NCI-H524 treated with DMSO at 0.1 percent for 48 hours (cell line): ENCODE measurements at regions not wholly inside any gene's neighbourhood (a gene's known extent, or its start where the extent isn't known, plus 50 kb on each side); places are given as distances from the start of the nearest gene placed in this dataset.
"Not testable (repeated sequence)": the region's sequence is repeated elsewhere in the genome, so short reads cannot be mapped to it uniquely, and the experiment has no call there.

Experiments
- DNase-seq: peaks from one replicate; lab custom pipeline; 2025; lab: John Stamatoyannopoulos, UW

GRCh38 chr3:21020681-21021080 lies 730.3 kb downstream of the ZNF385D start:
- DNase-seq = no peak

- no peak for DNase-seq
Measured at GRCh38 chr3:21020043-21020442, 731.0 kb downstream of the ZNF385D start.

- DNase-seq = no peak
Measured at GRCh38 chr3:21017115-21017852, 733.7 kb downstream of the ZNF385D start.

- DNase-seq = no peak
Measured at GRCh38 chr3:21013566-21013965, 737.4 kb downstream of the ZNF385D start.

GRCh38 chr3:20999661-21000060 lies 751.3 kb downstream of the ZNF385D start:
- DNase-seq = no peak

- no peak for DNase-seq
Measured at GRCh38 chr3:20997183-20997582, 753.8 kb downstream of the ZNF385D start.

- DNase-seq = no peak
Measured at GRCh38 chr3:20990896-20991295, 760.1 kb downstream of the ZNF385D start.

- not testable (repeated sequence) for DNase-seq
Measured at GRCh38 chr3:20989653-20990052, 761.4 kb downstream of the ZNF385D start.

GRCh38 chr3:20984594-20985205 lies 766.3 kb downstream of the ZNF385D start:
- DNase-seq = no peak

- DNase-seq = no peak
Measured at GRCh38 chr3:20975188-20975651, 775.8 kb downstream of the ZNF385D start.

- DNase-seq = no peak
Measured at GRCh38 chr3:20974396-20974795, 776.6 kb downstream of the ZNF385D start.

- DNase-seq = not testable (repeated sequence)
Measured at GRCh38 chr3:20970807-20971206, 780.2 kb downstream of the ZNF385D start.

GRCh38 chr3:20967485-20967884 lies 781.5 kb upstream of the SGO1 start:
- not testable (repeated sequence) for DNase-seq

- DNase-seq = no peak
Measured at GRCh38 chr3:20958161-20958560, 772.2 kb upstream of the SGO1 start.

GRCh38 chr3:20945892-20946291 lies 759.9 kb upstream of the SGO1 start:
- DNase-seq = no peak

GRCh38 chr3:20935791-20936190 lies 749.8 kb upstream of the SGO1 start:
- DNase-seq = no peak

GRCh38 chr3:20931834-20932233 lies 745.8 kb upstream of the SGO1 start:
- no peak for DNase-seq

- DNase-seq = no peak
Measured at GRCh38 chr3:20930034-20930433, 744.0 kb upstream of the SGO1 start.

GRCh38 chr3:20924646-20925385 lies 738.8 kb upstream of the SGO1 start:
- DNase-seq = no peak

GRCh38 chr3:20921112-20921511 lies 735.1 kb upstream of the SGO1 start:
- not testable (repeated sequence) for DNase-seq

- DNase-seq = no peak
Measured at GRCh38 chr3:20916951-20917606, 731.1 kb upstream of the SGO1 start.

GRCh38 chr3:20914310-20914709 lies 728.3 kb upstream of the SGO1 start:
- DNase-seq = no peak
